ENCODE measurements at regions not wholly inside any gene's neighbourhood (a gene's known extent, or its start where the extent isn't known, plus 50 kb on each side); places are given as distances from the start of the nearest gene placed in this dataset.

DNA sequence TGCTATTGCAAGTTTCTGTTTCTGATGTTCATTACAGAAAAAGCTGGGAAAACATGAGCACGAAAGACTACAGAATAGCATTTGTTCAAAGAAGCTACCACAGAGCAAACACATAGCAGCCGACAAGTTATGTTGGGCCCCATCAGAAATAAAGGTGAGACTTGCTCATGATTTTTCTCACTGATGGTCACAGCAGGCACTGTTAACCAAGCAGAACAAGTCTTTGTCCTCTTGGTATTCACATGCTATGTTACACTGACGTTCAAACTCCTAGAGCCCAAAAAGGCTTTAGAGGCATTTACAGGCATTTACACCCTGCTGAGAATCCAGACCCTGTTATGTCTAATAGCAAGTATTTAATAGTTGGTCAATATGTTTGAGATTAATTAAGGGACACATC lies 235.0 kb upstream of the HNMT start:
- Histone ChIP-seq H4K8ac (ENCODE audit: low read depth, low read length) (no peak overlapping the region), H3K4me1 (ENCODE audit: control insufficient read depth in 1 of 2, insufficient read depth in 2 of 2, low read length in 2 of 2) (no peaks in the 10 kb centered on the region), H3K4me3 (ENCODE audit: low read depth, low read length) (no peak overlapping the region), H3K9me3 (ENCODE audit: insufficient read depth, low read depth, low read length) (no peaks in the 10 kb centered on the region), H3K18ac (ENCODE audit: low read length) (no peak overlapping the region), H3K79me1 (ENCODE audit: low read length) (no peaks in the 10 kb centered on the region), H3K4ac (ENCODE audit: low read depth, low read length) (no peak overlapping the region), H2AFZ (ENCODE audit: insufficient read depth, low read length, poor library complexity) (no peak overlapping the region), H2AK5ac (ENCODE audit: low read length) (no peak overlapping the region), H3K23ac (ENCODE audit: low read length) (no peak overlapping the region), H3K14ac (ENCODE audit: low read length) (no peak overlapping the region), H2BK5ac (ENCODE audit: low read depth, low read length, poor library complexity) (no peak overlapping the region), H3K79me2 (ENCODE audit: control insufficient read depth, insufficient read depth, low read length, poor library complexity) (no peaks in the 10 kb centered on the region), H3K36me3 (ENCODE audit: control insufficient read depth in 1 of 2, insufficient read depth in 2 of 2, low read length in 2 of 2) (no peaks in the 10 kb centered on the region), H3K27me3 (ENCODE audit: insufficient read depth, low read length) (no peaks in the 10 kb centered on the region), H2BK12ac (ENCODE audit: low read length) (no peak overlapping the region), H3K27ac (ENCODE audit: low read depth, low read length) (no peak overlapping the region), H3K4me2 (ENCODE audit: low read length) (no peak overlapping the region), H4K12ac (ENCODE audit: low read depth, low read length) (no peak overlapping the region), H3K9ac (ENCODE audit: low read length) (no peak overlapping the region), H2BK120ac (ENCODE audit: insufficient read depth, low read length, poor library complexity) (no peak overlapping the region), H4K91ac (ENCODE audit: low read depth, low read length) (no peak overlapping the region)
- WGBS (ENCODE audit: extremely low coverage, insufficient coverage, insufficient read length), result no CpG with 5 or more reads among the region's 3 CpGs
- DNase-seq, result no peak

DNA sequence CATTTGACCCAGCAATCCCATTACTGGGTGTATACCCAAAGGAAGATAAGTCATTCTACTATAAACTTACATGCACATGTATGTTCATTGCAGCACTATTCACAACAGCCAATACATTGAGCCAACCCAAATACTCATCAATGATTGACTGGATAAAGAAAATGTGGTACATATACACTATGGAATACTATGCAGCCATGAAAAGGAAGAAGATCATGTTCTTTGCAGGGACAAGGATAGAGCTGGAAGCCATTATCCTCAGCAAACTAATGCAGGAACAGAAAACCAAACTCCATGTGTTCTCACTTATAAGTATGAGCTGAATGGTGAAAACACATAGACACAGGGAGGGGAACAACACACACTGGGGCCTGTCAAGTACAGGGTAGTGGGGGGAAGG lies 226.7 kb upstream of the HNMT start:
- Histone ChIP-seq H3K27ac (ENCODE audit: low read depth, low read length) (no peak overlapping the region), H3K4me3 (ENCODE audit: low read depth, low read length) (no peak overlapping the region), H3K9me3 (ENCODE audit: insufficient read depth, low read depth, low read length) (no peaks in the 10 kb centered on the region), H3K18ac (ENCODE audit: low read length) (no peak overlapping the region), H3K14ac (ENCODE audit: low read length) (no peak overlapping the region), H3K4me1 (ENCODE audit: control insufficient read depth in 1 of 2, insufficient read depth in 2 of 2, low read length in 2 of 2) (no peaks in the 10 kb centered on the region), H2BK5ac (ENCODE audit: low read depth, low read length, poor library complexity) (no peak overlapping the region), H3K36me3 (ENCODE audit: control insufficient read depth in 1 of 2, insufficient read depth in 2 of 2, low read length in 2 of 2) (no peaks in the 10 kb centered on the region), H2BK12ac (ENCODE audit: low read length) (no peak overlapping the region), H3K23ac (ENCODE audit: low read length) (no peak overlapping the region), H3K27me3 (ENCODE audit: insufficient read depth, low read length) (no peaks in the 10 kb centered on the region), H4K91ac (ENCODE audit: low read depth, low read length) (no peak overlapping the region), H3K79me2 (ENCODE audit: control insufficient read depth, insufficient read depth, low read length, poor library complexity) (no peaks in the 10 kb centered on the region), H3K79me1 (ENCODE audit: low read length) (no peaks in the 10 kb centered on the region), H2AFZ (ENCODE audit: insufficient read depth, low read length, poor library complexity) (no peak overlapping the region), H4K12ac (ENCODE audit: low read depth, low read length) (no peak overlapping the region), H2BK120ac (ENCODE audit: insufficient read depth, low read length, poor library complexity) (no peak overlapping the region), H3K9ac (ENCODE audit: low read length) (no peak overlapping the region), H4K8ac (ENCODE audit: low read depth, low read length) (no peak overlapping the region), H3K4me2 (ENCODE audit: low read length) (no peak overlapping the region), H2AK5ac (ENCODE audit: low read length) (no peak overlapping the region), H3K4ac (ENCODE audit: low read depth, low read length) (no peak overlapping the region)
- DNase-seq, result no peak

DNA sequence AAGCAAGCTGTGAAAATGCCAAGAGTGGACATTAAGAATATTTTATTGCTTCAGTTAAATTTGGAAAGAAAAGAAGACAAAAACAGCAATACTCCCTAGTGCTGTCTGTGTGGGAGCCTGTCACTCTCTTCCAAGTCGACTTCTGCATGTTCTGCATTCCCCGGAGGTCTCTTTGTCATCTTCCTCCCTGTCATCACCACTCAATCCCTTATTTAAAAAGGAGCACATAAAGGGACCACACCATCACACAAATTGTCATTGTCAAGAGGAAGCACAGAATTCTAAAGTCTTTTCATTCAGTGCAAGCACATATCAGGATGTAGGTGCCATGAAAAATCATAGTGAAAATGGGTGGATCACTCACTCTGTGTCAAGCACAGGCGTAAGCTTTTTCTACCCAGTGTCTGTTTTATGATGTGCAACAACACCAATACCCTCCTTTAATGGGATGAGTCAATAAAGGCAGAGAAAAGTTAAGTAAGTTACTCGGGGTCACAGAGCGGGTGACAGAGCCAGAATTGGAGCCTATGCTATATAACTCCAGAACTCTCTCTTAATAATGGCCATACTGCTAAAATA lies 222.4 kb upstream of the HNMT start:
- H3K79me2 ChIP-seq (ENCODE audit: control insufficient read depth, insufficient read depth, low read length, poor library complexity), result no peaks in the 10 kb centered on the region
- no CpG with 5 or more reads among the region's 5 CpGs for WGBS (ENCODE audit: extremely low coverage, insufficient coverage, insufficient read length)
- no peak overlapping the region for H3K27ac ChIP-seq (ENCODE audit: low read depth, low read length)
- no peak overlapping the region for H4K91ac ChIP-seq (ENCODE audit: low read depth, low read length)
- H2AK5ac ChIP-seq (ENCODE audit: low read length), result no peak overlapping the region
- no peak overlapping the region for H3K4me2 ChIP-seq (ENCODE audit: low read length)
- H3K4ac ChIP-seq (ENCODE audit: low read depth, low read length), result no peak overlapping the region
- no peak overlapping the region for H3K18ac ChIP-seq (ENCODE audit: low read length)
- H3K27me3 ChIP-seq (ENCODE audit: insufficient read depth, low read length), result no peaks in the 10 kb centered on the region
- H3K23ac ChIP-seq (ENCODE audit: low read length), result no peak overlapping the region
- H3K14ac ChIP-seq (ENCODE audit: low read length), result no peak overlapping the region
- no peaks in the 10 kb centered on the region for H3K36me3 ChIP-seq (ENCODE audit: control insufficient read depth in 1 of 2, insufficient read depth in 2 of 2, low read length in 2 of 2)
- H2BK12ac ChIP-seq (ENCODE audit: low read length), result no peak overlapping the region
- H3K79me1 ChIP-seq (ENCODE audit: low read length), result no peaks in the 10 kb centered on the region
- no peak overlapping the region for H3K9ac ChIP-seq (ENCODE audit: low read length)
- no peak overlapping the region for H3K4me3 ChIP-seq (ENCODE audit: low read depth, low read length)
- H2BK120ac ChIP-seq (ENCODE audit: insufficient read depth, low read length, poor library complexity), result no peak overlapping the region
- no peak overlapping the region for H2BK5ac ChIP-seq (ENCODE audit: low read depth, low read length, poor library complexity)
- H3K9me3 ChIP-seq (ENCODE audit: insufficient read depth, low read depth, low read length), result no peaks in the 10 kb centered on the region
- no peaks in the 10 kb centered on the region for H3K4me1 ChIP-seq (ENCODE audit: control insufficient read depth in 1 of 2, insufficient read depth in 2 of 2, low read length in 2 of 2)
- no peak overlapping the region for H2AFZ ChIP-seq (ENCODE audit: insufficient read depth, low read length, poor library complexity)
- no peak overlapping the region for H4K8ac ChIP-seq (ENCODE audit: low read depth, low read length)
- no peak for DNase-seq
- H4K12ac ChIP-seq (ENCODE audit: low read depth, low read length), result no peak overlapping the region

DNA sequence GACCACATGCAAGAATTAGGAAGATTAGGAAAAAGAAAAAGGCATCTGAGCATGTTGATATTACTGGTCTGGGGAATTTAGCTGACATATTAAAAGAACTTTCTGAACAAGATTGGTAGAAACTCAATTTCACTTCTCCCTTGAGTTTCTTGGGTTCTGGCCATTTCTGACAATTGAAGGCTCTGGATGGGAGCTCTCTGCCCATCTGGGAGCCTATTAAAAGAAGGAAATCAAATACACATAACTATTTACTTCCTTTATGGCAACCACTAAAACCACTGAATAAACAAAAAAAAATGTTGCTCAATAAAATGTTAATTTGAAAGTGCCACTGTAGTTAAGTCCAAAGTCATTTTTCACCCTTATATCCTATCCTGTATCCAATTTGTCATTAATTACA lies 216.8 kb upstream of the HNMT start:
- Histone ChIP-seq H4K91ac (ENCODE audit: low read depth, low read length) (no peak overlapping the region), H2BK120ac (ENCODE audit: insufficient read depth, low read length, poor library complexity) (no peak overlapping the region), H3K14ac (ENCODE audit: low read length) (no peak overlapping the region), H3K4me1 (ENCODE audit: control insufficient read depth in 1 of 2, insufficient read depth in 2 of 2, low read length in 2 of 2) (no peaks in the 10 kb centered on the region), H2AFZ (ENCODE audit: insufficient read depth, low read length, poor library complexity) (no peak overlapping the region), H4K12ac (ENCODE audit: low read depth, low read length) (no peak overlapping the region), H3K4ac (ENCODE audit: low read depth, low read length) (no peak overlapping the region), H3K4me2 (ENCODE audit: low read length) (no peak overlapping the region), H3K79me2 (ENCODE audit: control insufficient read depth, insufficient read depth, low read length, poor library complexity) (no peaks in the 10 kb centered on the region), H4K8ac (ENCODE audit: low read depth, low read length) (no peak overlapping the region), H3K18ac (ENCODE audit: low read length) (no peak overlapping the region), H3K27me3 (ENCODE audit: insufficient read depth, low read length) (no peaks in the 10 kb centered on the region), H3K4me3 (ENCODE audit: low read depth, low read length) (no peak overlapping the region), H2BK12ac (ENCODE audit: low read length) (no peak overlapping the region), H2BK5ac (ENCODE audit: low read depth, low read length, poor library complexity) (no peak overlapping the region), H3K23ac (ENCODE audit: low read length) (no peak overlapping the region), H3K9ac (ENCODE audit: low read length) (no peak overlapping the region), H3K79me1 (ENCODE audit: low read length) (no peaks in the 10 kb centered on the region), H3K9me3 (ENCODE audit: insufficient read depth, low read depth, low read length) (no peaks in the 10 kb centered on the region), H3K36me3 (ENCODE audit: control insufficient read depth in 1 of 2, insufficient read depth in 2 of 2, low read length in 2 of 2) (no peaks in the 10 kb centered on the region), H3K27ac (ENCODE audit: low read depth, low read length) (no peak overlapping the region), H2AK5ac (ENCODE audit: low read length) (no peak overlapping the region)
- DNase-seq, result no peak

Data from trophoblast cell (in vitro differentiated cells and primary cell).